HL-60 (cell line): ENCODE measurements at regions not wholly inside any gene's neighbourhood (a gene's known extent, or its start where the extent isn't known, plus 50 kb on each side); places are given as distances from the start of the nearest gene placed in this dataset.

Experiments
- DNase-seq, 2 experiments: peaks; one replicate each; pipeline ENCODE4 v3.0.0-alpha.2; 2010 to 2020; ENCODE audit warnings: low read depth in 1 of 2, low spot score in 1 of 2
- H3K27ac ChIP-seq: fragments of 250-450 bp; sonication (Bioruptor Pico); replicated peaks from 2 replicates; pipeline ENCODE4 v1.5.1; 2020; ENCODE audit warnings: mild to moderate bottlenecking, moderate library complexity
- H3K27me3 ChIP-seq: fragments of 250-450 bp; sonication (Bioruptor Pico); 2 replicates; pipeline ENCODE4 v1.5.1; 2021; ENCODE audit warnings: mild to moderate bottlenecking, moderate library complexity; ENCODE audit not compliant: insufficient read depth, poor library complexity, severe bottlenecking
- H3K4me3 ChIP-seq: replicated peaks from 2 replicates; pipeline ENCODE4 v1.5.1; 2011; ENCODE audit warnings: mild to moderate bottlenecking, control low read depth, low read length; ENCODE audit not compliant: insufficient read depth
- GABPA ChIP-seq: IDR thresholded peaks from 2 replicates; pipeline ENCODE4 v1.6.1; 2012; ENCODE audit warnings: low read depth
- POLR2AphosphoS5 ChIP-seq: IDR thresholded peaks from 2 replicates; pipeline ENCODE4 v1.6.1; 2012; ENCODE audit warnings: low read depth
- SPI1 ChIP-seq: IDR thresholded peaks from 2 replicates; pipeline ENCODE4 v1.6.1; 2012; ENCODE audit warnings: low read depth, mild to moderate bottlenecking, borderline replicate concordance
- TF ChIP-seq, protein P1 (sequence below): IDR thresholded peaks from one replicate; pipeline ENCODE4 v1.5.1; 2011; ENCODE audit warnings: low read length, control low read depth, inconsistent platforms; ENCODE audit not compliant: insufficient read depth
- TF ChIP-seq, protein P2 (sequence below): IDR thresholded peaks from 2 replicates; pipeline ENCODE4 v1.6.1; 2012; ENCODE audit warnings: low read depth; ENCODE audit not compliant: insufficient replicate concordance

DNA sequence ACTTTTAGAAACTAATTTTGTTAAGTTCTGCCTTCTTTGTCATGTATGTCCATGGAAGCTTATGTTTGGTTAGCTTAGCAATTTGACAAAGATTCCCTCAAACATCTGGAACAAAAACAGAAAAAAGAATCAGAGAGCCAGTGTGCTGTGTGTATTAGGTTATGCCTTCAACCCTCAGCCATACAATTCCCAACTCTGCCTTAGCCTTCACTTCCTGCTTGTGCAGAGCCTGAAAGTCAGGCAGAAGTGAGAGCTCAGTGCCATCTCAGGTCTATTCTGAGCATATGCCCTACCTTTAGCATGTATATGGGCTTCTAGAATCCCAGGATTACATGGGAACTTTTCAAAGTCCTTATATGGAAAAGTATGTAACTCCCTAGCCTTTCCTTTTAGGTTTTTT, 58.2 kb upstream of the STOX2 start:
- TF ChIP-seq, protein P1, sequence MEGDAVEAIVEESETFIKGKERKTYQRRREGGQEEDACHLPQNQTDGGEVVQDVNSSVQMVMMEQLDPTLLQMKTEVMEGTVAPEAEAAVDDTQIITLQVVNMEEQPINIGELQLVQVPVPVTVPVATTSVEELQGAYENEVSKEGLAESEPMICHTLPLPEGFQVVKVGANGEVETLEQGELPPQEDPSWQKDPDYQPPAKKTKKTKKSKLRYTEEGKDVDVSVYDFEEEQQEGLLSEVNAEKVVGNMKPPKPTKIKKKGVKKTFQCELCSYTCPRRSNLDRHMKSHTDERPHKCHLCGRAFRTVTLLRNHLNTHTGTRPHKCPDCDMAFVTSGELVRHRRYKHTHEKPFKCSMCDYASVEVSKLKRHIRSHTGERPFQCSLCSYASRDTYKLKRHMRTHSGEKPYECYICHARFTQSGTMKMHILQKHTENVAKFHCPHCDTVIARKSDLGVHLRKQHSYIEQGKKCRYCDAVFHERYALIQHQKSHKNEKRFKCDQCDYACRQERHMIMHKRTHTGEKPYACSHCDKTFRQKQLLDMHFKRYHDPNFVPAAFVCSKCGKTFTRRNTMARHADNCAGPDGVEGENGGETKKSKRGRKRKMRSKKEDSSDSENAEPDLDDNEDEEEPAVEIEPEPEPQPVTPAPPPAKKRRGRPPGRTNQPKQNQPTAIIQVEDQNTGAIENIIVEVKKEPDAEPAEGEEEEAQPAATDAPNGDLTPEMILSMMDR: no peak
- TF ChIP-seq GABPA (no peak), SPI1 (no peak), POLR2AphosphoS5 (no peak)
- TF ChIP-seq, protein P2, sequence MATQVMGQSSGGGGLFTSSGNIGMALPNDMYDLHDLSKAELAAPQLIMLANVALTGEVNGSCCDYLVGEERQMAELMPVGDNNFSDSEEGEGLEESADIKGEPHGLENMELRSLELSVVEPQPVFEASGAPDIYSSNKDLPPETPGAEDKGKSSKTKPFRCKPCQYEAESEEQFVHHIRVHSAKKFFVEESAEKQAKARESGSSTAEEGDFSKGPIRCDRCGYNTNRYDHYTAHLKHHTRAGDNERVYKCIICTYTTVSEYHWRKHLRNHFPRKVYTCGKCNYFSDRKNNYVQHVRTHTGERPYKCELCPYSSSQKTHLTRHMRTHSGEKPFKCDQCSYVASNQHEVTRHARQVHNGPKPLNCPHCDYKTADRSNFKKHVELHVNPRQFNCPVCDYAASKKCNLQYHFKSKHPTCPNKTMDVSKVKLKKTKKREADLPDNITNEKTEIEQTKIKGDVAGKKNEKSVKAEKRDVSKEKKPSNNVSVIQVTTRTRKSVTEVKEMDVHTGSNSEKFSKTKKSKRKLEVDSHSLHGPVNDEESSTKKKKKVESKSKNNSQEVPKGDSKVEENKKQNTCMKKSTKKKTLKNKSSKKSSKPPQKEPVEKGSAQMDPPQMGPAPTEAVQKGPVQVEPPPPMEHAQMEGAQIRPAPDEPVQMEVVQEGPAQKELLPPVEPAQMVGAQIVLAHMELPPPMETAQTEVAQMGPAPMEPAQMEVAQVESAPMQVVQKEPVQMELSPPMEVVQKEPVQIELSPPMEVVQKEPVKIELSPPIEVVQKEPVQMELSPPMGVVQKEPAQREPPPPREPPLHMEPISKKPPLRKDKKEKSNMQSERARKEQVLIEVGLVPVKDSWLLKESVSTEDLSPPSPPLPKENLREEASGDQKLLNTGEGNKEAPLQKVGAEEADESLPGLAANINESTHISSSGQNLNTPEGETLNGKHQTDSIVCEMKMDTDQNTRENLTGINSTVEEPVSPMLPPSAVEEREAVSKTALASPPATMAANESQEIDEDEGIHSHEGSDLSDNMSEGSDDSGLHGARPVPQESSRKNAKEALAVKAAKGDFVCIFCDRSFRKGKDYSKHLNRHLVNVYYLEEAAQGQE: no peak
- H3K4me3 ChIP-seq: no peak overlapping the region
- no peak for DNase-seq
- no peaks in the 10 kb centered on the region for H3K27me3 ChIP-seq
- H3K27ac ChIP-seq: no peak overlapping the region

DNA sequence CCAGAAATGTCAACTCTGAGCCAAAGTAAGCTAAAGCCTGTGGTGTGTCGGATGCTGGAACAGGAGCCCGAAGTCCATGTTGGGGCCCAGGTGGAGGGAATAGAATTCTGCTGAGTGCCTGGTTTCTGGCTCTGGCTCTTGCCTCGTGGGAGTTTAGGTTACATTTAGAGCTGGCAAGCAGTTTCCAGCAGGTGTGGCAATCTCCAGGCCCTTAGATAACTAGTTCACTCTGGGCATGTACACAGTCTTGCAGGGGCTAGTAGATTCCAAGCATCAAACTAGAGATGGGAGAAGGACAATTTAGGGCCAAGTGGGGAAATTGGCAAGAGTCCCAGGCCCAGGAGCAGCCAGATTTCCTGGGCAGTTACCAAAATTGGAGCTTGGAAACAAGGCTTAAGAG, 56.3 kb upstream of the STOX2 start:
- no peak for DNase-seq
- Histone ChIP-seq H3K27me3 (no peaks in the 10 kb centered on the region), H3K27ac (no peak overlapping the region), H3K4me3 (no peak overlapping the region)
- TF ChIP-seq, protein P2: no peak

DNA sequence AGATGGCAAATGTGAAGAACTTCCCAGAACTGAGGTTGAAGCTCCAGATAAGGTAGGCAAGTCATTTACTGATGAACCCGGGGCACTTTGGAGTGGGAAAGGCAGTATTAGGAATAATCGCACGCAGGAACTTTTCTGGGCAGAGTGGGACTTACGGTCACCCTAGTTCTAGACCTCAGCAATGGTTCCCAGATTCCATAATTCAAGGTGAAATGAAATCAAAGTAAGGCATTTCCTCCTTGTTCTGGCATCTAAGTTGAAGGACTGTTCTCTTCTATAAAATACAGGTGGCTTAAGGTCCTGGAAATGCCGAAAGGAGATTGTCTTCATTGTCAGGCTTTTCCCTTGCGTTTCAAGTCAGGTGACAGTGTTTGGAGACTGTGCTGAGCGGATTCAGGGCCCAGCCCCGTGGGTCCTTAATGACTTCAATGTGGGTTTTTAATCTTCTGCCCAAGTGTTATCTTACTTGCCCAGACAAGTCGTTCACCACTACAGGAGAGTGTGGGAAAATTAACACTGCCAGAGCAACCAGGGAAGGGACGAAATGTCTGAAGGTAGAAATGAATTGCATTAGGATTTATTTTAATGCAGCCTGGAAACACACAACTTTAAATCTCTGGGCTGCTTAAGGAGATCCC, 52.1 kb upstream of the STOX2 start:
- Histone ChIP-seq H3K27me3 (no peaks in the 10 kb centered on the region), H3K27ac (no peak overlapping the region), H3K4me3 (no peak overlapping the region)
- no peak for DNase-seq
- TF ChIP-seq GABPA: no peak
- no peak for TF ChIP-seq POLR2AphosphoS5
- no peak for TF ChIP-seq SPI1
- TF ChIP-seq, protein P1: no peak

DNA sequence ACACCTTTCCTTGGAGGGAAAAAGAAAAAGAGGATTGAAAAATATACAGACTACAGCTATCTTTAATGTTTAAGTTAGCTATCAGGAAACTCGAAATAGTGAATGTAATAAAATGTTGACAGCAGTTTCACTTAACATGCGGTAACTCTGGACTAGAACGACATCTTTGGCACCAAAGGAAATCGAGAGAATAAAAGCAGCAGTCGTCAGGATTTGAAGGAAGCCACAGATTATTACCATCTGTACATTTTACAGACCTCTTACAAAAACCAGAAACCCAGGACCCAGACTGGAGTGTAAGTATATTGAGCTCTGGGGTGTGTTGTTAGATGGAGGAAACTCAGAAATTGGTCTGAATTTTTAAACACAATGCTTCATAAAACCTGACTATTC, 51.6 kb upstream of the STOX2 start:
- DNase-seq: no peak

More for the DNA sequence above, 51.6 kb upstream of the STOX2 start:
- Histone ChIP-seq H3K27ac (no peak overlapping the region), H3K4me3 (no peak overlapping the region), H3K27me3 (no peaks in the 10 kb centered on the region)
- TF ChIP-seq GABPA (no peak), POLR2AphosphoS5 (no peak), SPI1 (no peak)
- TF ChIP-seq, protein P2: no peak
- TF ChIP-seq, protein P1: no peak
